GM04504 (cell line): ENCODE measurements at regions not wholly inside any gene's neighbourhood (a gene's known extent, or its start where the extent isn't known, plus 50 kb on each side); places are given as distances from the start of the nearest gene placed in this dataset.
"Not testable (repeated sequence)": the region's sequence is repeated elsewhere in the genome, so short reads cannot be mapped to it uniquely, and the experiment has no call there.

Experiments used
- DNase-seq: peaks from one replicate; pipeline ENCODE4 v3.0.0-alpha.2; 2012; ENCODE audit warnings: low read depth

DNA sequence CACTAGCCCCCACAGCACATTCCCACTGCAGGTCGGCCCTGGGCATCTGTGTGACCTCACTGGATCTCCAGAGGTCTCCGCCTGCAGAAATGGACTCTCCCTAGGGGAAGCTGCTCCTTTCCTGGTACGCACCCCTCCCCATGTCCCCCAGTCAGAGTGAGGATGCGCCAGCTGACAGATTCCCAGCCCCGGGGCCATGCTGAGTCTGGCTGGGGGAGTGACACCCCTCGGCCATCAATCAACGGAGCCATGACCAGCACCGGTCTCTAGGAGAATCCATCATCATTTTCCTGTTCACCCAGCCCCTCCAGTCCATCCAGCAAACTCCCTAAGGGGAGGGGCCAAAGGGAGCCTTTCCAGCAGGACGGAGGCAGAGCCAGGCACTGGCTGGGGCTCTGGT is 68.7 kb upstream of the PAX7 start:
- DNase-seq = no peak

DNA sequence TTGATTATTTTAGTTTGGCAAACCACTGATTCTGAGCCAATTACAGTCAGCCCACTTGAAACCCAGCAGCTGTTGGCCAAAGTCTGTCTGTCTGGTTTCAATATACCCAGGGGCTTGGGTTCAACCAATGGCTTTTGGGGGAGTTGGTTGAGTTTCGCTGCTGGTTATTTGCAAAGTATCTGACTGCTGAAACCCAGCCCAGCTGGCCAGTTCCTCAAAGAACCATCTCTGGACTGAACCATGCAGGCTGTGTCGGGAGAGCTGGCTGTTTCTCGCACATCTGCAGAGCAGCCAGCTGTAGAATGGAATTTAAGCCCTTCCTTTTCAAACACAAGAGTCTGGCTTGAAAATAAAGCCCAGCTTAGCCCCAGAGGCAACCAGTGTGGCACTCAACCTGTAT is 66.0 kb upstream of the PAX7 start:
- DNase-seq = no peak

DNA sequence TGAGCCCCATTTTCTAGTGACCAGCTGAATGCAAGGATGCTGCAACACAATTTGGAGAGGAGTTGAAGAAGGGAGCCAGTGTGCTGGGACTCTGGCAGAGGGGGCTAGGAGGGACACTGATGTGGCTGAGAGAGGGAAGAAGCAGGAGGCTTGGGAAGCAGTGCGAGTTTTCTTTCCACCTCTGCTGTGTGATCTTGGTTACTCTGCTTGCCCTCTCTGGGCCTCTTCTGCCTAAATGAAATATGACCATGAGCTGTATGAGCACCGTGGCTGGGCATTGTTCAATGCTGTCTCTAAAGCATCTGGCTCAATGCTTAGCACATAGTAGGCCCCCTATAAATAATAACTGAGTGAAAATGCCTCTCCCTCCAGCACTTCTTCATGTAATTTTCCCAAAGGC is 65.3 kb upstream of the PAX7 start:
- DNase-seq = no peak

DNA sequence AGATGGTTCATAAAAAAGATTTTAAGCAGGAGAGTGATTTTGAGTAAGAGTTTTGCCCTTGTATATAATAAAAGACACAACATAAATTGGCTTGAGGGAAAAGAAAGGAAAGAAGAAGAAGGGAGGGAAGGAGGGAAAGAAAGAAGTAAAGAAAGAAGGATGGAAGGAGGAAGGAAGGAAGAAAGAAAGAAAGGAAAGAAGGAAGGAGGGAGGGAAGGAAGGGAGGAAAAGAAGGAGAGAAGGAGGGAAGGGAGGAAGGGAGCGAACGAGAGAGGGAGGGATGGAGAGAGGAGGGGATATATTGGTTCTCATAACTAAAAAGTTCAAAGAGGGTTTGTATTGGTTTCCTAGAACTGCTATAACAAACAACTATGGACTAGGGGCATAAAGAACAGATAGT is 62.2 kb upstream of the PAX7 start:
- DNase-seq = no peak

DNA sequence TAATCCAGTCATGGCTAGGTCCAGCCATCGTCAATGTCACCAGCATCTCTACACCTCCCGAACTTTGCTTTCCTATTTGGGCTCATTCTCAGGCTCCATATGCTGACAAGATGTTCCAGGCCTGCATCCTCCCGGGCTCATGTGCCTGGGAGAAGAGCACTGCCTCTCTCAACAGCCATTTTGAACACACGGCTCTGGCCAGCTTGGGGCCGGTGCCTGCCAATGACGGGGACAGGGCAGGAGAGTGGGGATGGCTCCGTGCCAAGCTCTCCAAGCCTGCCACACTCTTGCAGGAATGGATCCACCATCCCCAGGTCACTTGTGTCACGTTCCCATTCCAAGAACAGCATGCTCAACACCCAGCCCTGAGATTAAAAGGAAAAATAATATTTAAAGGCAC is 61.4 kb upstream of the PAX7 start:
- DNase-seq = no peak

DNA sequence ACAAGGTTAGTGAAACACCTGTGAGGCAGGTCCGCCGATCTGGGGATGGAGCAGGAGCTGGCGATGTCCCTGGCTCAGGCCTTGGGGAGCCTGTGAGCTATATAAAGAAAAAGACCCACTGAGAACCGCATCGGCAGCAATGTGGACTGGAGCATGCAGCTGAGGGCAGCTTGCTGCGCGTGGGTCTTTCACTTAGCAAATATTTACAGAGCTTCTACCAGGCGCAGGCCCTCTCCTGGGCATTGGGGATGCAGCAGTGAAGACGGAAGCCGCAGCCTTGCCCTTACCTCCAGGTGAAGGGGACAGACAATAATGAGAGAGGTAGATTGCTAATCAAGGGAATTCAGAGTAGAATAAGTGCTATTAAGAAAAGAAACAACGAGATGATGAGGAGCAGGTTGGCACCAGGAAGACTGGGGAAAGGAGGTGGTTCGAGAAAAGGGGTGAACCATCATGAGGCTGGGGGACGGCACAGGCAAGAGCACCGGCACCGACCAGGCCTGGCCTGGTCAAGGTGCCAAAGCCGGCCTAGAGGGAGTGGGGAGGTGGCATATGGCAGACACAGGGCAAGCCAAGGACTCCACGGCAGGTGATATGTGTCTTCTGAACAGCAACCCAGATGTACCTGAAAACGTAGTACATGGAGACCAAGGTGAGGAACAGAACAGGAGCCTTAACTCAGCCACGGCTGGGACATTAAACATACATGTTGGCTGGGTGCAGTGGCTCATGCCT is 60.7 kb upstream of the PAX7 start:
- no peak for DNase-seq

DNA sequence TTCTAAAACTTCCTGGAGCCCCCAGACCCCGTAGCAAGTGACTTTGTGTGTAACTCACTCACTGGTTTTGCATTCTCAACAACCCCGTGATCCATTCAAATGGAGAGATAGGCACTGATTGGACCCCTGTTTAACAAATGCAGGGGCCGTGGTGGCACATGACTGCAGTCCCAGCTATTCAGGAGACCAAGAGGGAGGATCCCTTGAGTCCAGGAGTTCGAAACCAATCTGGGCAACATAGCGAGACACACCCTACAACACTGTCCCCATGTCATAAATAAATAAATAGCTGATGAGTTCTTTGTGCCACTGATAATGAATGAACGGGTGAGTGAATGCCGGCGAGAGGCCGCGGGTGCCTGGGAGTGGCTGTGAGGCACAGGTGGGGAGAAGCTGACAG is 59.4 kb upstream of the PAX7 start:
- DNase-seq = no peak

DNA sequence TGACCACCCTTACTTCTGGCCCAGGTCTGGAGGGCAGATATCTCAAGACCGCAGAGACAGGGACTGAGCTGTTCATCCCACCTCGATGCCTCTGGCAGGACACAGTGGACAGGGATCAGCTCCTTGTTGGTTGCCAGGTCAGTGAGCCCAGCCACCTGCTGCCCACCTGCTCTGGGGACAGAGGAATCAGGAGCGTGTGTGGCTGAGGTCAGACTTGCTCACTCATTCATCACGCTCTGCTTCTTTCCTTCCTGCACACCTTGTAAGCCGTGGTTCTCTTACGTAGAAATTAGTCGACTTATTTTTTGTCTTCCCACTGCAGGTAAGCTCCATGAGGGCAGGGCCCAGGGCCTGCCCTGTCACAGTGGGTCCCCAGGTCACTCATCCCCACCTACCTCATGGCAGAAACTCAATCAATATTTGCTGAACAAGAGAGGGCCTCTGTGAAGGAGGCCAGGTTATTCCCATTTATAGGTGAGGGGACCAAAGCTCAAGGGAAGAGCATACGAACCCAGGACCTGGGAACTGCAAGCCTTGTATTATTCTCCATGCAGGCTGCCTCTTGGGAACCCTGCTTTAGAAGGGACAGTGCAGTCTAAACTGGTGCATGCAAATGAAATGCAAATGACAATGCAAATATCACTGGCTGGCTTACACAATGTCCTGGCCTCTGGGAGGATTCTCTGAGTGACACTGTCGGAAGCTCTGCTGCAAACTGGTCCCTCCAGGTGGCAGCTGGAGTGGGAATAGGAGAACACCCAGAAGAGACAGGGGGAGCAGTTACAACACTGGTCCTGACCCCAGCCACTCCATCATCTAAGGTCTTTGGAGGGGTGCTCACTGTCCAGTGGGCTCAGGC is 58.4 kb upstream of the PAX7 start:
- DNase-seq = no peak

DNA sequence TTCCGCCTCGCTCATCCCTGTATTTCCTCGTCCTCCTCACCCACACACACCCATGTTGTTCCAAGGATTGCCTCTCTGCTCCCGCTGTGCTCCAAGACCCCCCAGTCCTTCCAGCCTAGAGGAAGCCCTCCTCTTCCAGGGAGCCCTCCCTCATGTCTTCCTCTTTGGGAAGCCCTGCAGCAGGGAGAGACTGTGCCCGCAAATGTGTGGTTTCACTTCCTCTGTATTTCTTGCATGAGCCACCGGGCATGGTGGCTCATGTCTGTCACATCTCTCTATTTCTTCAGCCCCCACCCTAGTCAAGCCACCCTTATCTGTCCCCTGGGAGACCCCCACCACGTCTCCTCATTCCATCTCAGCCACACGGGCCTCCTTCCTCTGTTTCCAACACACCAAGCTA is 57.5 kb upstream of the PAX7 start:
- no peak for DNase-seq

DNA sequence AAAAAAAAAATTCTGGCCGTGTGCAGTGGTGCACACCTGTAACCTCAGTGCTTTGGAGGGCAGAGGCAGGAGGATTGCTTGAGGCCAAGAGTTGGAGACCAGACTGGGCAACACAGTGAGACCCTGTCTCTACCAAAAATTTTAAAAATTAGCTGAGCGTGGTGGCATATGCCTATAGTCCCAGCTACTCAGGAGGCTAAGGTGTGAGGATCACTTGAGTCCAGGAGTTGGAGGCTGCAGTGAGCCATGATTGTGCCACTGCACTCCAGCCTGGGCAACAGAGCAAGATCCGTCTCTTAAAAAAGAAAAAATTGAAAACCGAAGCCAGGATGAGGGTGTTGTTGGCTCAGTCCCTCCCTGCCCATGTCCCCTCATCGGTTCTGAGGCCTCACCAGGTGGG is 55.9 kb upstream of the PAX7 start:
- no peak for DNase-seq

DNA sequence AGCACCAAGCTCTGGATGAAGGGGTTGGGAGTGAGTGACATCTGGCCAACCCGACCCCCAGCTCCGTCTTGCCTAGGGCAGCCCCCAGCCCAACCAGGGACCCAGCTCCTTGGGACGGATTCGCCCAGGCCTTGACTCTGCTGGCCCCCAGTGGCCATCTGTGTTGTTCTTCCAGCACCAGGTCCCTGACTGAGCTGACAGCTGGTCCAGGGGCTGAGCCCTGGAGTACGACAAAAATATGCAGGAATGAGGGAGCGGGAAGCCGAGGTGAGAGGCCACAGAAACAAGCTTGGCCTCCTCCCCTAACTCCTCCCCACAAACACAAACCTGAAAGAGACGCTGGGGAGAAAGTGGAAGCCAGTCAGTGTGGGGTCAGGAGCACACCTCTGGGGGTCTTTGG is 55.0 kb upstream of the PAX7 start:
- no peak for DNase-seq

DNA sequence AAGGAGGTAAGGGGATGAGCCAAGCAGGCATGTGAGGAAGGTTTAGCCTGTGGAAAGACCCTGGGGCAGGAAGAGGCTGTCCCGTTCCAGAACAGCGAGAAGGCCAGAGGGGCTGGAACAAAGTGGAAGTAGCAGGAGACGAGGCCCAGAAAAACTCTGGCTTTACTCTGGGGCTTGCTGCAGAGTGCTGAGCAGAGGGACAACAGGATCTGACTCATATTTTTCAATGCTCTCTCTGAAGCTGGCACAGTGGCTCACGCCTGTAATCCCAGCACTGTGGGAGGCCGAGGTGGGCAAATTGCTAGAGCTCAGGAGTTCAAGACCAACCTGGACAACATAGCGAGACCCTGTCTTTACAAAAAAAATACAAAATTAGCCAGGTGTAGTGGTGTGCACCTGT is 52.4 kb upstream of the PAX7 start:
- no peak for DNase-seq

DNA sequence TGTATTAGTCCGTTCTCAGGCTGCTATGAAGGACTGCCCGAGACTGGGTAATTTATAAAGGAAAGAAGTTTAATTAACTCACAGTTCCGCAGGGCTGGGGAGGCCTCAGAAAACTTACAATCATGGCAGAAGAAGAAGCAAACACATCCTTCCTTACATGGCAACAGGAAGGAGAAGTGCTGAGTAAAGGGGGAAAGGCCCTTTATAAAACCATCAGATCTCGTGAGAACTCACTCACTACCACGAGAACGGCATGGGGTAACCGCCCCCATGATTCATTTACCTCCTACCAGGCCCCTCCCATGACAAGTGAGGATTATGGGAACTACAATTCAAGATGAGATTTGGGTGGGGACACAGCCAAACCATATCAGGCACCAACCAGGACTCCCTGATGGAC is 51.4 kb upstream of the PAX7 start:
- not testable (repeated sequence) for DNase-seq

DNA sequence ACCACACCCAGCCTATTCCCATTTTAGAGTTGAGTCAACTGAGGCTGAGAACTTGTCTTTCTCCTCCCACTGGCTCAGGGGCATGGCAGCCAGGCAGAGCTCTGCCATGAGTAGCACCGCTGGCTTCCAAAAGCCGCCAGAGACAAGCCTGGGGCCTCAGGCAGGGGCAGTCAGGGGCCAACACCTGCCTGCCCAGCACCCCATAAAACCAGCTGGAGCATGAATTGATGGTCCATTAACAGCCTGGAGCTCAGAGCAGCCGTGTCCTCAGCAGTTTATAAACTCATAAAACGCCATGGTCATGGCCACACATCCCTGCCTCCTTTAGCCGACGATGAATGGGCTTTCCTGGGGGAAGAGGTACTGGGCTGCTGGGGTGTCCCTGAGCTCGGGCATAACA is 50.6 kb upstream of the PAX7 start:
- no peak for DNase-seq

DNA sequence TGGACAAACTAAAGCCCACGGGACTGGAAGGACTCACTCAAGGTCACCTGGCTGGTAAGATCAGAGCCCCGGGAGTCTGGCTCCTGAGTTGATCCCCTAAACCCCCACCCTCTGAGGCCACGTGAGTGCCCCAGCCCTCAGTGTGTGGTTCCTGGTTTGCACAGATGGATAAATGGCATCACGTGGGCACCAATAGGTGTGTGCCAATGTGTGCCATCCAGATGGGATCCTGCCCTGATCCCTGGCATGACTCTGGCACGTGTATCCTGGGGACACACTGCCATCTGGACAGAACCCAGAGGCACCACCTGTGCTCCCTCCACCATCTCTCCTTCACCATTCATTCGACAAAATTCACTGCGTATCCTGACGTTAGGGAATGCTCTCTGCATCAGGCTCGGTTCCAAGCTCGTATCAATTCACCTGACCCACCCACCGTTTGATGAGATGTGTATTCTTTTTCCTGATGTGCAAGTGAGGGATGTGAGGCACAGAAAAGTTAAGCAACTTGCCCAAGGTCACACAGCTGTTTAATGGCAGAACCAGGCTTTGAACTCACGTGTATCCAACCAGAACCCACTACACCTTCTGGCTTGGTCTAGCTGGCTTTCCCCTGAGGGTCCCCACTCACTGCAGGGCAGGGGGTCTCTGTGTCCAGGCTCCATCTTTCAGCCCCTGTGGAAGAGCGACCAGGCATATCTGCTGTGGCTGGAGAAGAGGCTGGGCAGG is 49.8 kb upstream of the PAX7 start:
- DNase-seq = no peak
